Coronary artery (tissue), 2 donors: ENCODE measurements at regions not wholly inside any gene's neighbourhood (a gene's known extent, or its start where the extent isn't known, plus 50 kb on each side); places are given as distances from the start of the nearest gene placed in this dataset.

Experiments used
- DNase-seq: peaks from one replicate; pipeline ENCODE4 v3.0.0-alpha.2; 2017; ENCODE audit warnings: low spot score
- H3K27ac ChIP-seq, 2 donors: fragments of 200-600 bp; sonication (generic); one replicate each; pipeline ENCODE4 v1.5.1; 2016 to 2019
- H3K4me3 ChIP-seq: fragments of 200-600 bp; sonication (generic); 2 replicates; pipeline ENCODE4 v1.5.1; 2016; ENCODE audit warnings: mild to moderate bottlenecking, moderate library complexity
- TF ChIP-seq, protein P1 (sequence below): fragments of 200-600 bp; sonication (generic); IDR thresholded peaks from one replicate; pipeline ENCODE4 v1.5.1; 2019; ENCODE audit warnings: antibody characterized with exemption

DNA sequence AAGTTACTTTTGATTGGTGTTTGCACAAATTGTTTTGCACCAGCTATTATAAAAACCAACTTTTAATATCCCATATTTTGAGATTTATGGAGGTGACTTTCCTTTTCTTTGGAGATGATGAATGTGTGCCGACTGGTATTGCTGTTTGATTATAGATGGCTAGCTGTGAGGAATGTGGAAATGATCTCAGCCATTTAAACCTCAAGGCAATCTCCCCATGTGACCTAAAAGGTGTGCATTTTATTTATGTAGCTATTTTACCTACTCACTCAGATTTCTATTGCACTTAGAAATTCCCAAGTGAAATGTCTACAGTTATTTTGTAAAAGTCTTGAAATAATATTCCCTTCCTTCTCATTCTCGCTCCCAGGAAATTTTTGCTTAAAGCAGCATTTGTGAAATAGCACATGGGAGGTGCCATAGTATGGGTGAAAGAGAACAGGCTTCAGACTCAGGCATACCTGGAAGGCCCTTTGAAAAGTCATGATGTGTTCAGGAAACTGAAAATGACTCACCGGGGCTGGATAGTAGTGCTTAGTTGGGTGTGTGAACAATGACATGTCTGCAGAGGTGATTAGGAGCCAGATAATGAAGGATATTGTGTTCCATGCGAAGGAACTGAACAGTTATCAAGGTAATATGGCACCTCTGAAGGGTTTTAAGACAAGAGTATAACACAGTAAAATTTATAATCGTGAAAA, 247.6 kb downstream of the CBLL2 start:
- Histone ChIP-seq H3K27ac (no peak overlapping the region), H3K4me3 (no peak overlapping the region)
- no peak for DNase-seq
- TF ChIP-seq, protein P1, sequence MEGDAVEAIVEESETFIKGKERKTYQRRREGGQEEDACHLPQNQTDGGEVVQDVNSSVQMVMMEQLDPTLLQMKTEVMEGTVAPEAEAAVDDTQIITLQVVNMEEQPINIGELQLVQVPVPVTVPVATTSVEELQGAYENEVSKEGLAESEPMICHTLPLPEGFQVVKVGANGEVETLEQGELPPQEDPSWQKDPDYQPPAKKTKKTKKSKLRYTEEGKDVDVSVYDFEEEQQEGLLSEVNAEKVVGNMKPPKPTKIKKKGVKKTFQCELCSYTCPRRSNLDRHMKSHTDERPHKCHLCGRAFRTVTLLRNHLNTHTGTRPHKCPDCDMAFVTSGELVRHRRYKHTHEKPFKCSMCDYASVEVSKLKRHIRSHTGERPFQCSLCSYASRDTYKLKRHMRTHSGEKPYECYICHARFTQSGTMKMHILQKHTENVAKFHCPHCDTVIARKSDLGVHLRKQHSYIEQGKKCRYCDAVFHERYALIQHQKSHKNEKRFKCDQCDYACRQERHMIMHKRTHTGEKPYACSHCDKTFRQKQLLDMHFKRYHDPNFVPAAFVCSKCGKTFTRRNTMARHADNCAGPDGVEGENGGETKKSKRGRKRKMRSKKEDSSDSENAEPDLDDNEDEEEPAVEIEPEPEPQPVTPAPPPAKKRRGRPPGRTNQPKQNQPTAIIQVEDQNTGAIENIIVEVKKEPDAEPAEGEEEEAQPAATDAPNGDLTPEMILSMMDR, result no peak

DNA sequence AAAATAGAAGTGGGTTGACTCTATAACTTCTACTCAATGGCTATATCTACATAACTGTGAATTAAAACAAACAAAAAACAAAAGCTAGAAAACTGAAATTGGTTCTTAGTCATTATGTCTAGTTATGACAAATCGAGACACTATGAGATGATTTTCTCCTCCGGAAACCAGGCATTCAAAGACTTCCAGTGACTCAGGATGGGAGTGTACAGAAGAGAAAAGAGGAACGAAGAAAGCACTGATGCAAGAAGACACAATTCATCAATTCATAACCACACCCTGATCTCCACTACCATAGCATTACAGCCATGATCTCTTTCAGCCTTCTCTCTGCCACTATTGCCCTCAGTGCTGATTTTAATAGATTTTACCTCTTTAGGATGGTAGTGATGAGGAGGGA, 253.6 kb downstream of the CBLL2 start:
- H3K27ac ChIP-seq, result no peak overlapping the region
- TF ChIP-seq, protein P1, result no peak

DNA sequence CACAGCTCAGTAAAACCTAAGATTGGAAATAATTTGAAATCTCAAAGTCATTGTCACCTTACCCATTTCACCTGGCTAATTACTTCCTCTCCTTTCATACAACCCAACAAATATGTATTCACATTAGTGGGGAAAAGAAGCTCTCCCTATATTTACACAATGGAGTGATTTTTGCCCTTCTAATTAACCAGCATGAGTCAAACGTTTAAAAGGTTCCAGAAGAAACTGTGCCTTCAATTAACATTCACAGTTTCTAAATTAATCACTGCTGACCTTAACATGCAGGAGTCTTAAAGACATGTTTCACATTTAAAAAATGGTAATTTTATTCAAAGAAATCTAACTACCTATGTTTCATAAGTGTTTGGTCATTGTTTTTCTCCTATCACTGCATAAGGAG, 254.6 kb downstream of the CBLL2 start:
- no peak overlapping the region for H3K27ac ChIP-seq

More for the DNA sequence above, 253.6 kb downstream of the CBLL2 start:
- H3K4me3 ChIP-seq, result no peak overlapping the region
- no peak for DNase-seq

DNA sequence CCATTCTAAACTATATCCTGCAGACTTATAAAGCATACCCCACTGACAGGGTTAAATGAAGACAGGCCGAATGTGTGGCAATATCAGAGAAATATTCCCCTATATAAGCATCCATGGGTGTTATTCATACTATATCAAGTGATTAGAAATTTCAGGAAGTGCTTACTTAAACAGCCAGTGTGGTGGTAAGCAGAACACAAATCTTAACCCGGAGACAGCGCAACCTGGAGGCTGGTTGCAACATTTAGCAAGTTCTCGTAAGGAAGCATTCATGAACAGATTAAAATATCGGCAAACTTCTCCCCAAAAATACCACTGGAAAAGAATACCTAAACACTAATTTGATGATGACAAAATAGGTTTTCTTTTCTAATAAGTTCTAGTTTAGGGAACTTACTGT, 261.2 kb downstream of the CBLL2 start:
- Histone ChIP-seq H3K27ac (no peak overlapping the region), H3K4me3 (no peak overlapping the region)
- no peak for DNase-seq
- TF ChIP-seq, protein P1, result no peak

More for the DNA sequence above, 254.6 kb downstream of the CBLL2 start:
- no peak overlapping the region for H3K4me3 ChIP-seq
- TF ChIP-seq, protein P1, result no peak
- no peak for DNase-seq

DNA sequence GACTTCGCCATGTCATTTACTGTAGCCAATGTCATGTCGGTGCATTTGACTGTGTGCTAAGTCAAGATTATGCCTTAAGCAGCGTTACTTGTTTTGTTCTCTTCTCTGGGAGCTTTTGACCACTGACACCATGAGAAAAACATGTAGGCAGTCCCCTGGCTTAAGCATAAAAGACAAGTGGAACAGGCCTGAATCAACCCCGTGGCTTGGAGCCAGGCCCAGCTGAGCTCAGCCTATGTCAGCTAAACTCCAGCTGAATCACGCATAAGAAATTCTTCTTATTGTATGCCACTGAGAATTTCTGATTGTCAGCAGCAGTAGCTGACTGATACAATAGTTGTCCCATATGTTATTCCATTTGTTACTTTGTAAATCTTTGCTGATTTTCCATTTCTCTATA, 261.9 kb downstream of the CBLL2 start:
- H3K4me3 ChIP-seq, result no peak overlapping the region
- no peak overlapping the region for H3K27ac ChIP-seq
- TF ChIP-seq, protein P1, result no peak
- no peak for DNase-seq

DNA sequence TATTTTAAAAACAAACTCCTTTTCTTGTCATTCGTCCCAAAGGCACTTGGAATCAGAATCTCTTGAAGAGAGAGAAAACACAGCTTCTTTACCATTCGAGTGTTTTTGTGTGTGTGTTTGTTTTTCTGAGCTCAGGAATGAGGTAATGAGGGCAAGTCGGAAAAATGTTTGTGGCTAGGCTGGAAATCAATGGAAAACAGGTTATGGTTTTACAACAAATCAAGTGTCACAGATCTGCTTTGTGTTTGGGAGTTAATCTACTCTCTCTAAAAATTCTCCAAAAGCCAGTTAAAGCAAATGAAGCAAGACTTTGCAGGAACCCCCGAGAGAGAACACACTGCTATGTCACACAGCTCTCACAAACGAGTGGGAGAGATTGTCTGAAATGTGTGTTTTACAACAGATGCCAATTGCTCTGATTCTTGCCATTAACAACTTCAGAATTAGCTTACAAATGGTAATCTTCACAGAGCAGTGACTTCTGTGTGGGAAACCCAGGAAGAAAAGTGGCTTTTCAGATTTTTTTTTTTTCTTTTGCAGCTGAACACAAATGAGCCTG, 264.1 kb downstream of the CBLL2 start:
- H3K4me3 ChIP-seq, result no peak overlapping the region
- TF ChIP-seq, protein P1, result no peak
- DNase-seq, result no peak
- H3K27ac ChIP-seq, result no peak overlapping the region

DNA sequence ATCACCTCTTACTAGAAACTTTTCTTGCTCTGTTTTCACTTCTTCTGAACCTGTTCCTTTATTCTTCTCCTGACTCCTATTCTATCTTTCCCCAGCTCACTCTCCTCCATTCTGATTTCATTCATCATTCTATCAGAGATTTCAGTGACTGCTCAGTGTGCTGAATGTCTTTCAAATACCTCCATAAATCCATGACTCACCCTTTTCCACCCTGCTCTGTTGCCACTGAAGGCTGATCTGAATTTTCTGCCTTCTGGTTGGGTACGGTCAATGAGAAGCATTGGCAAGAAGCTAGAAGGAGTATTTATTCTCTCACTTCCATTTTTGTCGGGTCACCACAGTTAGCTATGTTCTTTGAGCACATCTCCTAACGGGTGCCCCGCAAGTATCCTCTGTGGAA, 265.9 kb downstream of the CBLL2 start:
- TF ChIP-seq, protein P1, result no peak
- Histone ChIP-seq H3K27ac (no peak overlapping the region), H3K4me3 (no peak overlapping the region)
- DNase-seq, result no peak
